HG03521 (cell line): ENCODE measurements at regions not wholly inside any gene's neighbourhood (a gene's known extent, or its start where the extent isn't known, plus 50 kb on each side); places are given as distances from the start of the nearest gene placed in this dataset.
A peak's percentile ranks its signal among the peaks of the same experiment; 100 is the strongest.

ENCODE experiments used
- ATAC-seq: cut with Tn5 transposase; IDR thresholded peaks from one replicate; pipeline ENCODE4 v1.9.1; 2021; ENCODE audit warnings: mild to moderate bottlenecking, moderate library complexity; ENCODE audit not compliant: unreplicated experiment

- ATAC-seq: no peak
These were observed 86.9 kb upstream of the CTNNA1 start for GRCh38 chr5:138666226-138666742.

GRCh38 chr5:138665261-138665660, 88.0 kb upstream of the CTNNA1 start:
- no peak for ATAC-seq

- no peak for ATAC-seq
These were observed 88.8 kb upstream of the CTNNA1 start for GRCh38 chr5:138664276-138664943.

- no peak for ATAC-seq
These were observed 88.4 kb upstream of the HSPA9 start for GRCh38 chr5:138663561-138663960.

- ATAC-seq: no peak
These were observed 87.8 kb upstream of the HSPA9 start for GRCh38 chr5:138663009-138663408.

- no peak for ATAC-seq
These were observed 87.4 kb upstream of the HSPA9 start for GRCh38 chr5:138662599-138662998.

- no peak for ATAC-seq
These were observed 86.8 kb upstream of the HSPA9 start for GRCh38 chr5:138661991-138662434.

GRCh38 chr5:138661291-138661960, 86.2 kb upstream of the HSPA9 start:
- no peak for ATAC-seq

GRCh38 chr5:138660051-138660572, 84.9 kb upstream of the HSPA9 start:
- no peak for ATAC-seq

GRCh38 chr5:138659561-138659960, 84.4 kb upstream of the HSPA9 start:
- no peak for ATAC-seq

GRCh38 chr5:138659121-138659520, 83.9 kb upstream of the HSPA9 start:
- ATAC-seq: no peak

GRCh38 chr5:138658676-138659075, 83.5 kb upstream of the HSPA9 start:
- no peak for ATAC-seq

- ATAC-seq: no peak
These were observed 82.2 kb upstream of the HSPA9 start for GRCh38 chr5:138657360-138657759.

GRCh38 chr5:138656916-138657315, 81.7 kb upstream of the HSPA9 start:
- ATAC-seq: no peak

- no peak for ATAC-seq
These were observed 80.5 kb upstream of the HSPA9 start for GRCh38 chr5:138655530-138656190.

- ATAC-seq: peak; percentile 62
These were observed 79.2 kb upstream of the HSPA9 start for GRCh38 chr5:138654281-138654867.

GRCh38 chr5:138653502-138653901, 78.3 kb upstream of the HSPA9 start:
- no peak for ATAC-seq

GRCh38 chr5:138651767-138652117, 76.5 kb upstream of the HSPA9 start:
- ATAC-seq: no peak

GRCh38 chr5:138651058-138651766, 76.0 kb upstream of the HSPA9 start:
- ATAC-seq: no peak

- no peak for ATAC-seq
These were observed 75.0 kb upstream of the HSPA9 start for GRCh38 chr5:138650196-138650595.

- no peak for ATAC-seq
These were observed 74.6 kb upstream of the HSPA9 start for GRCh38 chr5:138649775-138650174.
